ENCODE measurements at regions not wholly inside any gene's neighbourhood (a gene's known extent, or its start where the extent isn't known, plus 50 kb on each side); places are given as distances from the start of the nearest gene placed in this dataset.

DNA sequence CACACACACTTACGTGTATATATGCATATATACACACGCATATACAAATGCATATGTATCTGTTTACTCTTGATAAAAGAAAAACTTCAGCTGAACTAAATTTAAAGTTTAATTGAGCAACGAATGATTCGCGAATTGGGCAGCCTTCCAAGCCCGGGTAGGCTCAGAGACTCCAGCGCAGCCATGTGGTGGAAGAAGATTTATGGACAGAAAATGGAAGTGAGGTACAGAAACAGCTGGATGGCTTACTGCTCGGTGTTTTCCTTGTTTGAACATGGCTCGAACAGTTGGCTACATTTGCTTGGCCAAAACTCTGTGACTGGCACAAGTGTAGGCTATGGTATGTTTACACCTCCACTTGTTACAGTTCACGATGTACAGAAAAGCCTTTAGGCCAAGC lies 239.3 kb upstream of the PRDM9 start:
- DNase-seq, result peak; percentile 16
- H3K4me1 ChIP-seq, result no peaks in the 10 kb centered on the region
- TF ChIP-seq CTCF (IDR thresholded peaks at IDR 0.05; ENCODE audit: low read depth, low read length), result peak; percentile 9; the same call in 1 of the 2 replicates

DNA sequence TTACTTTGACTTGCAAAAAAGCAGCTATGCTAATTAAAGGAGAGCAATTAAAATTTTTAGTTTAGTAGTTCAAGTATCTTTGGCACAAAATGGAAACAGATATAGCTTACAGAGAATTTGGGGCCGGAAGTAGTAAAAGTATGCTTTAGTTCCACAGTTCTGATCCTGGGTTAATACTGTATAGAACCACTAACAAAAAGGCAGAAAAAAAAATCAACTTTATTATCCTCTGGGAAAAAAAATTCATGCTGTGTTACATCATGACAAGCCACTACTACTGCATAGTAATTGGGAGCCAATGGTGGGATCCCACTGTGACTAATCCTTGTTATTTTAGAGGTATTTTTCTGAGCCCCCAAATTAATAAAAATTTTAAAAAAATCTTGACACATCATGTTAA lies 246.8 kb upstream of the PRDM9 start:
- H3K4me1 ChIP-seq, result no peaks in the 10 kb centered on the region
- DNase-seq, result no peak
- H3K27me3 ChIP-seq, result no peaks in the 10 kb centered on the region
- H3K4me3 ChIP-seq (ENCODE audit: low read depth, low read length), result no peak overlapping the region
- no peak for TF ChIP-seq CTCF (IDR thresholded peaks at IDR 0.05; ENCODE audit: low read depth, low read length)
- H3K36me3 ChIP-seq, result no peaks in the 10 kb centered on the region
- H3K9me3 ChIP-seq, result no peaks in the 10 kb centered on the region

More for the DNA sequence above, 239.3 kb upstream of the PRDM9 start:
- Histone ChIP-seq H3K27me3 (no peaks in the 10 kb centered on the region), H3K36me3 (no peaks in the 10 kb centered on the region), H3K4me3 (ENCODE audit: low read depth, low read length) (no peak overlapping the region), H3K9me3 (no peaks in the 10 kb centered on the region)

- TF ChIP-seq CTCF (IDR thresholded peaks at IDR 0.05; ENCODE audit: low read depth, low read length), result no peak
- no peaks in the 10 kb centered on the region for H3K36me3 ChIP-seq
- no peaks in the 10 kb centered on the region for H3K9me3 ChIP-seq
- no peaks in the 10 kb centered on the region for H3K4me1 ChIP-seq
- H3K4me3 ChIP-seq (ENCODE audit: low read depth, low read length), result no peak overlapping the region
- H3K27me3 ChIP-seq, result no peaks in the 10 kb centered on the region
- no peak for DNase-seq
Measured at GRCh38 chr5:23257656-23258055, 249.8 kb upstream of the PRDM9 start.

DNA sequence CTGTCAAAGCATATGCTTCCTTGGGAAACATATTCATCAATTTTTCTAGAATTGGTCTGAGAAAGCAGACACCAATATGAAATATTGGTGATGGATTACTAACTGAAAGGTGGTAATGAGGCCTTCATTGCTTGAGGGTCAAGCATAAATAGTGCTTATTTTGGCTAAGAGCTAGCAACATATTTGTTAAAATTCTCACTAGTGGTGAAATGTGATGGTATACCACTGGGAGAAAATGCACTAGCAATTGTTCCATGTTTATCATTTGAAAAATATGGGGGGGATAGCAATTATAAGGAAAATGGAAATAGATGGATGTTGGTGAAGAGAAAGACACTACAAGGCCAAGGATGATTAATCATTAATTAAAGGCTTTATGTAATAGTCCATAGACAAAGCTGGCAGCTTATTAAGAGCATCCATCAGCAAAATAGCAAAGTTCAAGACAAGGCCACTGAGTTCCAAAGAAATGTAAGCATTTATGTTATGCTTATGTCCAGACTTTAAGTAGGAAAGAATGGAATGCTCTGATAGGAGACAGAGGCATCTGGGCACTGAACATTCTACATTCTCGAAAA lies 253.7 kb upstream of the PRDM9 start:
- H3K36me3 ChIP-seq, result no peaks in the 10 kb centered on the region
- H3K9me3 ChIP-seq, result no peaks in the 10 kb centered on the region
- H3K27me3 ChIP-seq, result no peaks in the 10 kb centered on the region
- no peak for DNase-seq
- no peak overlapping the region for H3K4me3 ChIP-seq (ENCODE audit: low read depth, low read length)
- no peaks in the 10 kb centered on the region for H3K4me1 ChIP-seq
- TF ChIP-seq CTCF (IDR thresholded peaks at IDR 0.05; ENCODE audit: low read depth, low read length), result no peak

DNA sequence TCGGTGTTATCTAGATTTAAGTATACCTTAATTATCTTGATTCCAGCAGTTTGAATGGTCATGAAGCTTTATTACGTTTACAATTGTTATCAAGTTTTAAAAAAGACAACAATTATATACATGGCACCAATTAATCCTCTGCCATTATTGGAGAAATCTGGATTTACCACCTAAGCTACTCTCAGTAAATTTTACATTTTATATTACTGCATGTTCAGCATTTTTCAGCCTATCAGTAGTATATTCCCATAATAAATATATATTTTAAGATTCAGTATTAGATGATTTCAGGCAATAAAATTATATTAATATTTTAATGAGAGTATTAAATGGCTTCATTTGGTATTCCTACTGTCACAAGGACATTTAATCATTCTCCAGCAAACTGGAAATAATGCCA lies 264.5 kb upstream of the PRDM9 start:
- no peaks in the 10 kb centered on the region for H3K4me1 ChIP-seq
- no peak overlapping the region for H3K4me3 ChIP-seq (ENCODE audit: low read depth, low read length)
- no peak for DNase-seq
- H3K9me3 ChIP-seq, result no peaks in the 10 kb centered on the region
- no peaks in the 10 kb centered on the region for H3K36me3 ChIP-seq
- TF ChIP-seq CTCF (IDR thresholded peaks at IDR 0.05; ENCODE audit: low read depth, low read length), result no peak
- no peaks in the 10 kb centered on the region for H3K27me3 ChIP-seq

- DNase-seq, result no peak
- no peaks in the 10 kb centered on the region for H3K9me3 ChIP-seq
- H3K36me3 ChIP-seq, result no peaks in the 10 kb centered on the region
- no peak overlapping the region for H3K4me3 ChIP-seq (ENCODE audit: low read depth, low read length)
- no peaks in the 10 kb centered on the region for H3K4me1 ChIP-seq
- H3K27me3 ChIP-seq, result no peaks in the 10 kb centered on the region
- TF ChIP-seq CTCF (IDR thresholded peaks at IDR 0.05; ENCODE audit: low read depth, low read length), result no peak
Measured at GRCh38 chr5:23235246-23235645, 272.2 kb upstream of the PRDM9 start.

Data from BE2C (cell line).